Activated CD4-positive, alpha-beta T cell treated with anti-CD3 and anti-CD28 coated beads, Interleukin-2, Interleukin-6, amounts not matched to agents 100 ng/mL and 50 ng/mL, durations not matched to agents 16 hours and 8 hours (primary cell): ENCODE measurements at regions not wholly inside any gene's neighbourhood (a gene's known extent, or its start where the extent isn't known, plus 50 kb on each side); places are given as distances from the start of the nearest gene placed in this dataset.
A peak's percentile ranks its signal among the peaks of the same experiment; 100 is the strongest.
"Not testable (repeated sequence)": the region's sequence is repeated elsewhere in the genome, so short reads cannot be mapped to it uniquely, and the experiment has no call there.

ENCODE experiments used
- DNase-seq: peaks from one replicate; pipeline ENCODE4 v3.0.0-alpha.2; 2020

DNA sequence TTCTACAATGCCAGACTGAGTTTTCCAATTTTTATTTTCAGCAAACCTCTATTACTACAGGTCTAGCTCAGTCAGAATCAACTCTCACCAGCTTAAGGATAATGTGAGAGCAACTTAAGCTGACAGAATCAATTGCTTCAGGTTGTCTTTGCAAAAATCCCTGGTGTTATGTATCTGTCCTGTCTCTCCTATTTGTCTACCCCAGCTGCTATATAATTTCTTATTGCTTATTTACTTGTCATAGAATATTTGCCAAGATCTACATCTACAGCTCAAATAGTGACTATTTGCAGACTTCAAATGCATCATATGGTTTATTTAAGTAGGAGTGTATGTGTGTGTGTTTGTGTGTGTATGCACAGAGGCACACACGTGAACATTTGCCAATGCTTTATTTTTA, 54.1 kb downstream of the FOXG1 start:
- DNase-seq, result no peak

GRCh38 chr14:28821993-28822392, 55.4 kb downstream of the FOXG1 start:
- DNase-seq, result no peak

- no peak for DNase-seq
Observed at GRCh38 chr14:28823245-28823644, 56.7 kb downstream of the FOXG1 start.

- DNase-seq, result no peak
Observed at GRCh38 chr14:28830115-28830534, 63.5 kb downstream of the FOXG1 start.

DNA sequence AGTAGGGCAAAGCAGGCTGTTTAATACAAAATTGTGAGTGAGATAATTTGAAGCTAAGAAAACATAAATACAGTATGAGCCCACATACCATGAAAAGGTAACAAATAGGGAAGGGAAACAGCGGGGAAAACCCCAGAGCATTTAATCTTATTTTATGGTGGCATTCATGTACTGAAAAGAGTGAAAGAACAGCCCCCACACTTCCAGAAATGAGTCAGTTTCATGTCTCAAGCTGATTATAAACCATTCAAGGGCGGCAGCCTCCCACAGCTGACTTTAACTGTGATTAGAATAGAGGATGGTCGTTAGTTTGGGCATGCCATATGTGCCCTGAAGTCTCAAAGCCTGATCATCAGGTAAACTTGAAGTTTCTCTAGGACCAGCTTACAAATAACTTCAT, 64.5 kb downstream of the FOXG1 start:
- peak; percentile 12 for DNase-seq

- not testable (repeated sequence) for DNase-seq
Observed at GRCh38 chr14:28842569-28842968, 76.0 kb downstream of the FOXG1 start.

- no peak for DNase-seq
Observed at GRCh38 chr14:28867571-28867970, 101.0 kb downstream of the FOXG1 start.

GRCh38 chr14:28870033-28870564, 103.5 kb downstream of the FOXG1 start:
- DNase-seq, result no peak

- no peak for DNase-seq
Observed at GRCh38 chr14:28875934-28876571, 109.5 kb downstream of the FOXG1 start.

DNA sequence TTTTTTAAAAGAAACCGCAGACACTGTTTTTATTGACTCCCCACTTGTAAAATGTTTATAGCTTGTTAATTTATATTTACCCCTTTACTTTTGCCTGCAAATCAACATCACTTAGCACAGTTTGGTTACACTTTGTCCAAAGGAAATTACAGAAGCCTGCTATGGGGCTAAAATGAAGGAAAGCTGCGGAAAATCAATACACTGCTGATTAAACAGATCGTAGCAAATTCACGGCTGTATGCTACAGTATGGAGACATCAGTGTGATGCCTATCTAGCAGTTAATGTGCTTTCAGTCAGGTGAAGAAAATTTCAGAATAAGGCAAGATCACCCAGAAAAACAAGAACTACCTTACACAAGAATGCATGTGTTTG, 110.0 kb downstream of the FOXG1 start:
- no peak for DNase-seq

DNA sequence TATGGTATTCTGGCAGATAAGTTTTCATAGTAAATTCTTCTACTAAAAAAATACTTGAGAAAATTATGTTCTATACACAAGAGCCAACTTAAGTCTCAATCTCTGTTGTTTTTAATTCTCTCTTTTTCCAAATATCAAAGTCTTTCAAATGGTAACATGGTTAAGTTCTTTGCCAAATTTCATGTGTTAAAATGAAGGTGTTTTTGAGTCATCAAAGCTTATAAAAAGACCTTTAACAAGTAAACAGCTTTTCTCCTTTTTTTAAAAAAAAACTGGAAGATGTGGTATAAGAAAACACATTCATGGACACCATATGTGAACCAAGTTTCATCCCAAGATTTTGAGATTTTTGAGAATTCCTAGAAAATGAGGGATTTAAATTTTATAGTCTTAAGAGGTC, 111.3 kb downstream of the FOXG1 start:
- no peak for DNase-seq

DNA sequence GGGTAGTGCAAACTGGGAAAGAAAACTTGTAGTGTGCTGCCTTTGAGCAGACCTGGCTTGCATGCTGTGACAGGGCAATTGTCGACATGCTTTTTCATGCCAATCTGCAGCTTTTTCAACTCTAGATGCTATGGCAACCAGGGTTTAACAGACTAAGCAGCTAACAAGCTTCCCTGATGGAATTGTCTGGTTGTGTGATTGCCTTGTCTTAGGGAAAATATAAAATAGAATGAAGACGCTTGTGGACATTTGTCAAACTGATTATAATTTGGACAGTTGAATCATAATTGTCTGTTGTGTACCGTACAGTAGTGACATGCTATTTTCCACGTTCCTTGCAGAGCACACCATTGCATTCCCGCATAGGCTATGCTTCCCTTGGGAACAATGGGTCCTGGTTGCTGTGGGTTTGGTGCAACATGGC, 113.0 kb downstream of the FOXG1 start:
- DNase-seq, result no peak

- no peak for DNase-seq
Observed at GRCh38 chr14:28886940-28887339, 120.4 kb downstream of the FOXG1 start.

DNA sequence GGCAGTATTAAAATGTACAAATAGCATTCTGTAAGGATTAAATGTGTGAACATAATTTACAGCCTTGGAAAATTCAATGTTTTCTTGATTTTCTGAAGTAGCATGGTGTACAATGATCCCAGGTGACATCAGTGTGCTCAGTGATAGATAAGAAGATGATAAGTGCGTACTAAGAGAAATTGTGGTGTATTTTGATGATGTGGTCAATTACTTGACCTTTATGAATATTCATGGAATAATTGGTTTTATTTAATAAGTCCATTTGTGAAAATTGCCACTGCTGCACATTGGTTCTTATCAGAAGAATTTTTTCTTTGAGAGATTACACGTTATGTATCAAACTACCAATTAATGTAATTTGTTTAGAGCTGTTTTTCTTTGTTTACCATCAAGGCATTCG, 128.8 kb downstream of the FOXG1 start:
- DNase-seq, result no peak

GRCh38 chr14:28896337-28896736, 129.8 kb downstream of the FOXG1 start:
- no peak for DNase-seq

DNA sequence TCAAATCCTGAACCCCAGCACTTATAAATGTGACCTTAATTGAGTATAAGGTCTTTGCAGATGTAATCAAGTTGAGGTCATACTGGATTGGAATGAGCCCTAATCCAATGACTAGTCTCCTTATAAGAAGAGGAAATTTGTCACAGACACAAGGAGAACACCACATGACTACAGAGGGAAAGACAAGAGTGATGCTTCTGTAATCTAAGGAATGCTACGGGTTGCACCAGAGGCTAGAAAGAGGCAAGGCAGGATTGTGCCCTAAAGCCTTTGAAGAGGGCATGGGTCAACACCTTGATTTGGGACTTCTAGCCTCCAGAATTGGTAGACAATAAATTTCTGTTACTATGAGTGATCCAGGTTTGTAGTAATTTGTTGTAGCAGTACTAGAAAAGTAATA, 135.0 kb downstream of the FOXG1 start:
- no peak for DNase-seq

DNA sequence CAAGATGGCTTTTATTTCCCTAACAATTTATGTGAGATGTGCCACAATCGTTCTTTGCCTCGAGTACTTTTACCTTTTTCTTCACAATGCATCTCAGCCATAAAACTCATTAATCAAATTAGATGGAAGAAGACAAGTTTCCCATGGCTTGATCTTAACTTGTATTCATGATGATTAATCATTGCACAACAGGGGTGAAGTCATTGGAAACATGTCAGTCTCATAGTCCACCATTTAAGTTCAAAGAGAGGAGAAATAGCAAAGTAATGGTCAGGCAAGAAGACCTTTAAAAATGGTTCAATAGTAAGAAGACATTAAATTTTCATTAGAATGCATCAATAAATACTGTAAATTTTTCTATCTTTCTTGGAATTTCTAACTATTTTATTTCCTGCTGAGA, 136.3 kb downstream of the FOXG1 start:
- DNase-seq, result no peak

DNA sequence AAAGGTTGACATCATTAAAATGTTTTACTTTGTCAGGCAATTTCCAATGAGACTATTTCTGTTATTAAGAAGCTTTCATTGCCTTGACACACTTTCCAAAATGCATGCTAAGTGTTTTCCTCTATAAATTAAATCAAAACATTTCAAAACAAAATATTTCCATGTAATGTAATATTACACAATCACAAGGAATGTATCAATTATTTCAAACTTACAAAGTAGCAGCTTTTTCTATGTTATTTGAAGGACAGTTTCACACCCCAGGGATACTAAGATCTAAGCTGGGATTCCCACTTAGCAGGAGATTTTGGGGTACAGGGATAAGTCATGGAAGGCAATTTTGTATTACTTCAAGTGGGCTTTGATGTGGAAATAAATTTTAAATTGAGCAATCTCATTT, 144.9 kb downstream of the FOXG1 start:
- DNase-seq, result no peak

DNA sequence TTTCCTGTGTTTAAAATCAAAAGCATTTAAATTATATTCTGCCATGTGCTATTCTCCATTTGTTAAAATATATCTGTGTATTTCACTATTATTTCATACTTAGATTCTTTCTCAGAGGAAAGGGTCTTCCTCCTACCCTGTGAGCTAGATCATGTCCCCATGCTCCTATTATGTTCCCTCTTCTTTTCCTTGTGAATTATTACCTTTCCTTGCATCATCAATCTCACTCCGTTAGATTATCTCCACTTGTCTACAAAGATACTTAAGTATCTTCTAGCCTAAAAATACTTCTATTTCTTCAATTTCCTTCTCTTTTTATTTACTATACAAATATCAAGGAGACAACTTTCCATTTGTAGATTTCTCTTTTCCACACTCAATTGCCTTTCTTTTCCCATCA, 146.5 kb downstream of the FOXG1 start:
- no peak for DNase-seq

DNA sequence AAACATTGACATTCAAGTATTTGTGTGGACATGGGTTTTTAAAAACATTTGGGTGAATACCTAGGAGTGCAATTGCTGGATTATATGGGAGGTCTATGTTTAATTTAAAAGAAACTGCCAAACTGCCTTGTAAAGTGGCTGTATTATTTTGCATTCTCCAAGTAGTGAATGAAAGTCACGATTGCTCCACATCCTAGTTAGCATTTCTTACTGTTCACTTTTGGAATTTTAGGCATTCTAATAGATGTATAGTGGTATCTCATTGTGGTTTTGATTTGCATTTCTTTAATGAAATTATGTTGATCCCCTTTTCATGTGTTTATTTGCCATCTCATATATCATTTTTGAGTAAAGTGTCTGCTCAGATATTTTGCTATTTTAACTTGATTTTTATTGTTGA, 159.5 kb downstream of the FOXG1 start:
- no peak for DNase-seq

DNA sequence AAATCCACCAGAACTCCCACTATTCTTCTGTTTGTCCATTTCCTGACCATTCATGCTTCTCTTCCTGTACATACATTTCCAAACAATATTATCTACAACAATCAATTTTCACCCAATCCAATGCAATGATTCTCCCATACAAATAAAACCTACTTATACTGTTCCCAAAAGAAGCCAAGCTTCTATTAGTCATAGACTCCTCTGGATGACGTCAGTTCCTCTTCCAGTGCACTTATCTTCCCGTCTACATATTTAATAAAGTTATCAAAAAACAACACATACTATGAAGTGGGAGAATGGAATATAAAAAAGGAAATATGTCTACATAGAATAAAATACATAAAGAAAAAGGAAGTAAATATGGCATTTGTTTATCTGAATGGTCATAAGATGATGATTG, 165.4 kb downstream of the FOXG1 start:
- no peak for DNase-seq

GRCh38 chr14:28936601-28937000, 170.0 kb downstream of the FOXG1 start:
- DNase-seq, result no peak

DNA sequence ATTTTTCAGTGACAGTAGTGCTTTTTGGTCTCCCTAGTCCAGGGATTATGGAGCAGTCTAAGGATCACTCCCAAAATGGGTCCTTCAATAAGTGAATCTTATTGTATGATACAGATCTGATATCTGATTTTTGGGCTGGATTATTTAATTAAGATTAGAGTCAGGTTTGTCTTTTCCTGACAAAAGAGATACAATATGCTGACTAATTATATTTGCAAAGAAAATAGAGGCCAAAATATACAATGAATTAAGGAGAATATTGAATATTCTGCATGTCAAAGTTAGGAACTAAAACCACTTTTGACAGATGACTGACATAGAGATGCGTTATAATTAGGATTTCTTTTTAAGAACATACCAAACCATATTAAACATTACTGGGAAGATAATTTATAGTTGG, 175.2 kb downstream of the FOXG1 start:
- DNase-seq, result no peak

DNA sequence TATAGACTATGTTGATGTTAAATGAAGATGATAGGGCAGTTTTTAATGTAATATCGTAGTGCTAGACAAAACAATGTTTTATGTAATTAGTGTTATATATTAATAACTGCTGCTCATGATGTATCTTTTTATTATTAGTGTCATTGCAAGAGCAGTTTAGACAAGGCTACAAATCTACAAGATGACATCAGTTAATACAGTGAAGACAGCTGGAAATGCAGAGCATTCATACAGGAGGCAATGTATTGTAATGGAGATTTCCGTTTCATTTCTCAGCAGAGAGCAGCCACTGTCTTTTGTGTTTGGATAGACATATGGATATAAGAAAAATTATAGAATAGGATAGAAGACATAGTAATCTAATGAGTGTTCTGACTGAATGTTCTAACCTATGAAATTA, 178.0 kb downstream of the FOXG1 start:
- no peak for DNase-seq

DNA sequence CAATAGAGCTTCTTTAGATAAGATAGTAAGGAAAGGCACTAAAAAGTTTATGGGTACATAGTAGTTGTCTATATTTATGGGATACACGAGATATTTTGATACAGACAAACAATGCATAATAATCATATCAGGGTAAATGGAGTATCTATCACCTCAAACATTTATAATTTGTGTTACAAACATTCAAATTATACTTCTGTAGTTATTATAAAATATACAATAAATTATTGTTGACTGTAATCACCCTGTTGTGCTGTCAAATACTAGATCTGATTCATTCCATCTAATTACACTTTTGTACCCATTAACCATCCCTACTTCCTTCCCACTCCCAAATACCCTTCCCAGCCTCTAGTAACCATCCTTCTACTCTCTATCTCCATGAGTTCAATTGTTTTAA, 179.7 kb downstream of the FOXG1 start:
- no peak for DNase-seq
